Activated CD8-positive, alpha-beta T cell treated with anti-CD3 and anti-CD28 coated beads for 36 hours (primary cell): ENCODE measurements at regions not wholly inside any gene's neighbourhood (a gene's known extent, or its start where the extent isn't known, plus 50 kb on each side); places are given as distances from the start of the nearest gene placed in this dataset.

Experiments used
- ATAC-seq: fragments of 200-7000 bp; cut with Tn5 transposase; one replicate; pipeline ENCODE4 v1.10.0; 2021; ENCODE audit warnings: mild to moderate bottlenecking, moderate library complexity
- CTCF ChIA-PET: fragments of 350-600 bp; sonication (Branson Sonifier 250); formaldehyde crosslinking; loops from one replicate; lab custom pipeline; 2021; ENCODE audit warnings: antibody characterized with exemption; lab: Charles Lee
- POLR2A ChIA-PET: fragments of 350-600 bp; sonication (Branson Sonifier 250); formaldehyde crosslinking; loops from one replicate; lab custom pipeline; 2021; ENCODE audit warnings: antibody characterized with exemption; lab: Charles Lee
- DNase-seq: peaks from one replicate; pipeline ENCODE4 v3.0.0-alpha.2; 2020
- H3K27ac Mint-ChIP-seq: one replicate; pipeline ENCODE4 v1.8.0; 2021; ENCODE audit warnings: mild to moderate bottlenecking, mixed read lengths
- H3K27me3 Mint-ChIP-seq: one replicate; pipeline ENCODE4 v1.8.0; 2021; ENCODE audit warnings: mixed read lengths
- H3K36me3 Mint-ChIP-seq: one replicate; pipeline ENCODE4 v1.8.0; 2021; ENCODE audit warnings: low read depth, mixed read lengths
- H3K4me1 Mint-ChIP-seq: one replicate; pipeline ENCODE4 v1.8.0; 2021; ENCODE audit warnings: low read depth, mixed read lengths
- H3K4me3 Mint-ChIP-seq: one replicate; pipeline ENCODE4 v1.8.0; 2021; ENCODE audit warnings: mild to moderate bottlenecking, moderate library complexity, mixed read lengths
- H3K9me3 Mint-ChIP-seq: one replicate; pipeline ENCODE4 v1.8.0; 2021; ENCODE audit warnings: mixed read lengths
- intact Hi-C: fragments of 100-400 bp; cut with micrococcal nuclease; formaldehyde crosslinking; loops from one replicate; pipeline ENCODE4 v1.10.0; 2022
- TF ChIP-seq, protein P1 (sequence below): fragments of 200-600 bp; IDR thresholded peaks from one replicate; pipeline ENCODE4 v1.8.0; 2022; ENCODE audit warnings: antibody characterized with exemption, mild to moderate bottlenecking

DNA sequence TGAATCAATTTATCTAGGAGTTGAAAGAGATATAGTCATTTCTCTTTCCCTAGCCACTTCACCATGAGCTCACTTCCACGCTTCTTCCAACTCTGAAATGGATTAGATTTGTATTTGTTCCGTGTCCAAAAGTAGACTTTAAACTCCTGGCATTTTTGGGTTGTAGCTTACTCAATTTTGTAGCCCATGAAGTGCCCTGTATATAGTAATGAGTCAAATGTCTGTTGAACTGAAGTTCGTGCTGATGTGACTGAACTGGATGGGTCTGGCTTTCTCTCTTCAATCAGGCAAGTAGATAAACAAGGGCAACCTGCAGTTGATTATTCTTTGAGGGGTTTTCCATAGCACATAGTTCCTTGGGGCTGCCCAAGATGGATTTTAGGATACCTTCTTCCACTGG is 450.6 kb downstream of the SH2D1A start:
- intact Hi-C loops, result no loop called here
- no peak overlapping the region for H3K4me3 Mint-ChIP-seq
- H3K27ac Mint-ChIP-seq, result no peak overlapping the region
- H3K36me3 Mint-ChIP-seq, result no peaks in the 10 kb centered on the region
- ChIA-PET POLR2A (no interaction called here), CTCF (no interaction called here)
- no peaks in the 10 kb centered on the region for H3K4me1 Mint-ChIP-seq
- no peak for ATAC-seq
- H3K9me3 Mint-ChIP-seq, result peaks cover 8% of the 10 kb centered on the region
- no peak for DNase-seq
- no peaks in the 10 kb centered on the region for H3K27me3 Mint-ChIP-seq
- TF ChIP-seq, protein P1, sequence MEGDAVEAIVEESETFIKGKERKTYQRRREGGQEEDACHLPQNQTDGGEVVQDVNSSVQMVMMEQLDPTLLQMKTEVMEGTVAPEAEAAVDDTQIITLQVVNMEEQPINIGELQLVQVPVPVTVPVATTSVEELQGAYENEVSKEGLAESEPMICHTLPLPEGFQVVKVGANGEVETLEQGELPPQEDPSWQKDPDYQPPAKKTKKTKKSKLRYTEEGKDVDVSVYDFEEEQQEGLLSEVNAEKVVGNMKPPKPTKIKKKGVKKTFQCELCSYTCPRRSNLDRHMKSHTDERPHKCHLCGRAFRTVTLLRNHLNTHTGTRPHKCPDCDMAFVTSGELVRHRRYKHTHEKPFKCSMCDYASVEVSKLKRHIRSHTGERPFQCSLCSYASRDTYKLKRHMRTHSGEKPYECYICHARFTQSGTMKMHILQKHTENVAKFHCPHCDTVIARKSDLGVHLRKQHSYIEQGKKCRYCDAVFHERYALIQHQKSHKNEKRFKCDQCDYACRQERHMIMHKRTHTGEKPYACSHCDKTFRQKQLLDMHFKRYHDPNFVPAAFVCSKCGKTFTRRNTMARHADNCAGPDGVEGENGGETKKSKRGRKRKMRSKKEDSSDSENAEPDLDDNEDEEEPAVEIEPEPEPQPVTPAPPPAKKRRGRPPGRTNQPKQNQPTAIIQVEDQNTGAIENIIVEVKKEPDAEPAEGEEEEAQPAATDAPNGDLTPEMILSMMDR, result no peak

DNA sequence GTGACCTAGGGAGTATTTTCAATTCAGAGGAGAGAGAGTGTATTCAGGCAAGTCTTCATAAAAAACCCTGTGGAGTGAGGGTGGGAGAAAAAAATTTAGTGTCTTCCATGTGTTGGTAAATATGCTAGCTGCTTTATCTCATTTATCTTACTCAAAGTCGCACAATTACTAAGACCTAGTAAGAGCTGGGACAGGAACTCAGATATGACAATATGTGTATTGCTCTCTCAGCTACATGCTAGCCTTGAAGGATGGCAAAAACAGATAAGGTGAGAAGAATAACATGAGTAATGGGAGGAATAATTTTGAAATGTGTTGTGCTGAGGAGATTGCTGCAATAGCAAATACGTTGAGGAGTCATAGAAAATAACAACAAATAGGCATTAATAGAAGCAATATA is 458.6 kb downstream of the SH2D1A start:
- no peak for DNase-seq
- Mint-ChIP-seq H3K9me3 (peaks cover 14% of the 10 kb centered on the region), H3K4me3 (no peak overlapping the region), H3K36me3 (no peaks in the 10 kb centered on the region), H3K4me1 (no peaks in the 10 kb centered on the region), H3K27ac (no peak overlapping the region), H3K27me3 (no peaks in the 10 kb centered on the region)
- intact Hi-C loops, result no loop called here
- TF ChIP-seq, protein P1, result no peak
- no peak for ATAC-seq
- CTCF ChIA-PET, result no interaction called here
- POLR2A ChIA-PET, result no interaction called here

DNA sequence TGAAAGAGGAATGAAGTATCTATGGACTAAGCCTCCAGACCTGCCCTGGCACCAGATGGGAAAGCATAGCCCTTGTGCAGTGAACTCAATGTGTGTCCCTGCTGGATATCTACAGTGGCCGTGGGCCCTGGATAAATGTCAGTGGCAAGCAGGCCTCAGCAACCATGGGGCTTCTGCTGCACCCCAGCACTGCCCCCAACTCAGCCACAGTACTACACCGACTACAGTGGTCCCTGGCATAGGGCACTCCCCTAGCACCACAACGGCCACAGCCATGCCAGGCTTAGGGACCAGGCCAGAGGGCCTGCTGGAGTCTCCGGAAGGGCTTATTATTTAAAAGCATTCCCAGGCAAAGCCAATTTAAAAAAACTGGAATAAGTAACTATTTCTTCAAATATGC is 459.1 kb downstream of the SH2D1A start:
- Mint-ChIP-seq H3K9me3 (peaks cover 12% of the 10 kb centered on the region), H3K27ac (no peak overlapping the region), H3K4me1 (no peaks in the 10 kb centered on the region), H3K36me3 (no peaks in the 10 kb centered on the region), H3K27me3 (no peaks in the 10 kb centered on the region), H3K4me3 (no peak overlapping the region)
- ChIA-PET POLR2A (no interaction called here), CTCF (no interaction called here)
- ATAC-seq (no peak), DNase-seq (no peak)
- intact Hi-C loops, result no loop called here
- TF ChIP-seq, protein P1, result no peak

DNA sequence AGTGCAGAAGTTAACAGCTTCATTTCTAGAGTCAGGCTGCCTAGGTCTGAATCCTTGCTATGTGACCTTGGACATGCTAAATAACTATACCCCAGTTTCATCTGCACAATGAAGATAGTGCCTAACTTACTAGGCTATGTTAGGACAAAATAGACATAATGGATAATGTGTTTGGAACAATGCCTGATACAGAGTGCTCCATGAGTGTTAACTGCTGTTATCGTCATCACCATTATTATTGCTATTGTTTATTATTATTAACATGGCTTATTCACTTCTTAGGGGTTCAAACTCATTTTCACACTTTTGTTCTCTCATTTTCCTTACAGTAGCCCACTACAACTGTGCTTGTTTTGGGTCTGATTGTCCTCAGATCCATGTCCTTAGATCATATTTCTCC is 467.7 kb downstream of the SH2D1A start:
- no peaks in the 10 kb centered on the region for H3K36me3 Mint-ChIP-seq
- intact Hi-C loops, result no loop called here
- ChIA-PET POLR2A (no interaction called here), CTCF (no interaction called here)
- DNase-seq (no peak), ATAC-seq (no peak)
- H3K9me3 Mint-ChIP-seq, result peaks cover 3% of the 10 kb centered on the region
- H3K4me1 Mint-ChIP-seq, result no peaks in the 10 kb centered on the region
- no peaks in the 10 kb centered on the region for H3K27me3 Mint-ChIP-seq
- no peak overlapping the region for H3K27ac Mint-ChIP-seq
- TF ChIP-seq, protein P1, result no peak
- no peak overlapping the region for H3K4me3 Mint-ChIP-seq

DNA sequence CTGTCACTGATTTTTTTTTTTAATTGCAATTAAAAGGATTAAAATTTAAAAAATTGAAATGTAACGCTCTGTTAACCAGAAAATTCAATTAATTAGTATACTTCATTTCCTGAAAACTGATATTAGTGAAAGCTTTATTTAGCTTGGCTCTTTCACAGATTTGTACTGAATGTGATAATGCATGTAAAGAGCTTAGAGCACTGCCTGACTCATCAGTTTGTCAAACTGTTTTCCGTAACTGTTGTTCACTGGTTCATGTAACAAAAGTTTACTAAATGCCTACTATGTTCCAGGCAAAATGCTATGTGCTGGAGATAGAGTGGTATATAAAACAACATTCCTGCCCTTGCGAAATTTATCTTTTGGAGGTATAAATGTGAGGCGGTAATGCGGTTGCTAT is 471.7 kb downstream of the SH2D1A start:
- H3K4me1 Mint-ChIP-seq, result no peaks in the 10 kb centered on the region
- intact Hi-C loops, result no loop called here
- TF ChIP-seq, protein P1, result no peak
- ATAC-seq (no peak), DNase-seq (no peak)
- ChIA-PET CTCF (no interaction called here), POLR2A (no interaction called here)
- H3K4me3 Mint-ChIP-seq, result no peak overlapping the region
- H3K27me3 Mint-ChIP-seq, result no peaks in the 10 kb centered on the region
- H3K9me3 Mint-ChIP-seq, result no peaks in the 10 kb centered on the region
- H3K27ac Mint-ChIP-seq, result no peak overlapping the region
- no peaks in the 10 kb centered on the region for H3K36me3 Mint-ChIP-seq
